ENCODE measurements at regions not wholly inside any gene's neighbourhood (a gene's known extent, or its start where the extent isn't known, plus 50 kb on each side); places are given as distances from the start of the nearest gene placed in this dataset.

- TF ChIP-seq YY1 (IDR thresholded peaks at IDR 0.05; ENCODE audit: low read depth, low read length) (no peak), SIN3A (IDR thresholded peaks at IDR 0.05; ENCODE audit: low read depth, low read length) (no peak), CTCF (IDR thresholded peaks at IDR 0.05 in 2 of 3, conservative IDR thresholded peaks at IDR 0.05 in 1 of 3; ENCODE audit: control insufficient read depth in 2 of 3, extremely low read depth in 1 of 3, insufficient read depth in 1 of 3, low read depth in 3 of 3, low read length in 3 of 3) (no peak), ZBTB40 (IDR thresholded peaks at IDR 0.05; ENCODE audit: borderline replicate concordance) (no peak), TAF1 (IDR thresholded peaks at IDR 0.05; ENCODE audit: borderline replicate concordance, low read depth, low read length) (no peak), EZH2 (IDR thresholded peaks at IDR 0.05; ENCODE audit: borderline replicate concordance, control insufficient read depth, low read depth, low read length) (no peak)
Measured at GRCh38 chr10:21347785-21348170, 177.7 kb downstream of the SKIDA1 start.
